ENCODE measurements at regions not wholly inside any gene's neighbourhood (a gene's known extent, or its start where the extent isn't known, plus 50 kb on each side); places are given as distances from the start of the nearest gene placed in this dataset.

GRCh38 chr12:18810537-18811253 is 72.8 kb downstream of the CAPZA3 start:
- peaks cover 0 to 5% (median 0%) of the 10 kb centered on the region in 4 experiments; a peak in 2 of 7 replicates for H3K4me1 ChIP-seq (replicated peaks in 1 of 4; ENCODE audit: control insufficient read depth in 3 of 4, insufficient read depth in 4 of 4, low read length in 3 of 4)
- no peak overlapping the region for H4K5ac ChIP-seq (ENCODE audit: insufficient read length, low read depth, low read length)
- no peak overlapping the region for H2BK15ac ChIP-seq (ENCODE audit: low read length)
- H2BK5ac ChIP-seq (ENCODE audit: low read depth, low read length), result no peak overlapping the region
- CTCF ChIA-PET (ENCODE audit: partially characterized antibody), result interaction anchor here (1.1 kb wide), 1 partner anchor 127 kb away, joined by 3 read pairs; no protein-coding TSS in a partner anchor
- H3K14ac ChIP-seq (ENCODE audit: insufficient read length), result no peak overlapping the region
- no peak overlapping the region for H2BK120ac ChIP-seq (replicated peaks; ENCODE audit: low read depth, low read length)
- H2BK20ac ChIP-seq (ENCODE audit: low read length), result no peak overlapping the region
- H3K23ac ChIP-seq (ENCODE audit: insufficient read length), result no peak overlapping the region
- H3K18ac ChIP-seq (ENCODE audit: extremely low read depth, low read length), result no peak overlapping the region
- no peak overlapping the region for H2AK5ac ChIP-seq (ENCODE audit: low read depth, low read length)
- H3K23me2 ChIP-seq (ENCODE audit: low read depth, low read length), result no peaks in the 10 kb centered on the region
- no peaks in the 10 kb centered on the region for H3K27me3 ChIP-seq (replicated peaks in 1 of 4; ENCODE audit: control insufficient read depth in 3 of 4, extremely low read depth in 1 of 4, insufficient read depth in 3 of 4, low read length in 3 of 4)
- no peak overlapping the region for H3K9ac ChIP-seq (replicated peaks in 1 of 4; ENCODE audit: extremely low read depth in 1 of 4, low read depth in 3 of 4, low read length in 3 of 4)
- no peak overlapping the region for H4K8ac ChIP-seq (ENCODE audit: extremely low read depth, insufficient read depth, low read length)
- H3K79me1 ChIP-seq (ENCODE audit: low read depth, low read length), result no peaks in the 10 kb centered on the region
- no peak overlapping the region for H3K4me2 ChIP-seq (ENCODE audit: insufficient read depth in 1 of 2, low read depth in 2 of 2, low read length in 2 of 2)
- H4K91ac ChIP-seq (replicated peaks; ENCODE audit: insufficient read length, low read length), result no peak overlapping the region
- TF ChIP-seq CEBPB (IDR thresholded peaks at IDR 0.05; ENCODE audit: low read depth, low read length), result peak; percentile 66; the same call in 1 of the 2 replicates
- no peak for TF ChIP-seq ZNF274 (IDR thresholded peaks at IDR 0.05; ENCODE audit: borderline replicate concordance, extremely low read depth, low read length)
- no peak for TF ChIP-seq SIX5 (IDR thresholded peaks at IDR 0.05; ENCODE audit: low read depth, low read length)
- no peak for TF ChIP-seq KDM1A (IDR thresholded peaks at IDR 0.05; ENCODE audit: borderline replicate concordance, low read length)
- TF ChIP-seq NRF1 (IDR thresholded peaks at IDR 0.05; ENCODE audit: low read depth, low read length), result no peak
- H3K9me3 ChIP-seq (ENCODE audit: insufficient read depth in 2 of 2, low read depth in 1 of 2, low read length in 1 of 2), result peaks cover 0 to 2% of the 10 kb centered on the region in 2 experiments; a peak in 1 of 4 replicates
- no peak overlapping the region for H3K4ac ChIP-seq (replicated peaks; ENCODE audit: insufficient read length, low read depth, low read length)
- POLR2A ChIA-PET (ENCODE audit: partially characterized antibody), result no interaction called here
- H3K4me3 ChIP-seq (ENCODE audit: extremely low read depth in 1 of 4, insufficient read depth in 2 of 4, low read depth in 3 of 4, low read length in 4 of 4), result no peak overlapping the region
- no peak for DNase-seq (ENCODE audit: low read depth in 1 of 2, low spot score in 2 of 2)
- no peaks in the 10 kb centered on the region for H3K36me3 ChIP-seq (ENCODE audit: control insufficient read depth in 2 of 4, insufficient read depth in 4 of 4, low read length in 3 of 4)
- H3K27ac ChIP-seq (ENCODE audit: low read depth, low read length), result no peak overlapping the region
- H4K20me1 ChIP-seq (replicated peaks in 1 of 2; ENCODE audit: control insufficient read depth in 1 of 2, insufficient read depth in 2 of 2, low read length in 2 of 2), result no peaks in the 10 kb centered on the region
- no peak overlapping the region for H2BK12ac ChIP-seq (ENCODE audit: low read depth, low read length)
- H3K79me2 ChIP-seq (ENCODE audit: control insufficient read depth in 1 of 2, insufficient read depth in 2 of 2, low read length in 2 of 2), result no peaks in the 10 kb centered on the region
- no peak for FAIRE-seq
- H3K56ac ChIP-seq (replicated peaks; ENCODE audit: insufficient read length, low read depth, low read length), result no peak overlapping the region
- H2AFZ ChIP-seq (ENCODE audit: low read length), result 0 out of 2 replicates have a peak overlapping the region, but pooled peaks have one; percentile 59
- 89% methylated on average over 10 of the region's 10 CpGs; no CpG with 5 or more reads in 1 of the 2 experiments for WGBS, 2 experiments (ENCODE audit: extremely low coverage in 1 of 2, insufficient coverage in 1 of 2, insufficient read length in 1 of 2, insufficient replicate concordance in 2 of 2, low coverage in 1 of 2, low lambda C conversion rate in 2 of 2, missing lambda C conversion rate in 1 of 2)

All from H1 (cell line).